HEK293 (cell line): ENCODE measurements at regions not wholly inside any gene's neighbourhood (a gene's known extent, or its start where the extent isn't known, plus 50 kb on each side); places are given as distances from the start of the nearest gene placed in this dataset.

Experiments used
- CTCF ChIA-PET: fragments of 350-600 bp; formaldehyde crosslinking; extraction: SDS; loops from one replicate; lab custom pipeline; 2021; ENCODE audit warnings: antibody characterized with exemption; lab: Yijun Ruan, JAX
- POLR2A ChIA-PET: fragments of 300-600 bp; formaldehyde crosslinking; extraction: SDS; loops from one replicate; lab custom pipeline; 2020; ENCODE audit warnings: antibody characterized with exemption, inconsistent platforms; lab: Yijun Ruan, JAX
- H3K27ac ChIP-seq: fragments of 200-500 bp; sonication (Bioruptor generic); 2 replicates; pipeline ENCODE4 v1.5.1; 2014; ENCODE audit warnings: low read depth, low read length, control low read depth, inconsistent platforms; ENCODE audit errors: extremely low read depth
- H3K36me3 ChIP-seq, 2 experiments: fragments of 200-500 bp in 1 of 2; sonication (Bioruptor generic) in 1 of 2; 1 replicate in 1 of 2; 2 replicates in 1 of 2; pipeline ENCODE4 v1.5.1; 2014 to 2017; ENCODE audit warnings: inconsistent platforms in 2 of 2, low read length in 2 of 2; ENCODE audit not compliant: control insufficient read depth in 2 of 2, insufficient read depth in 1 of 2
- H3K4me1 ChIP-seq: fragments of 200-500 bp; sonication (Bioruptor generic); 2 replicates; pipeline ENCODE4 v1.5.1; 2014; ENCODE audit warnings: mild to moderate bottlenecking, low read length, inconsistent platforms; ENCODE audit not compliant: control insufficient read depth, insufficient read depth
- H3K4me3 ChIP-seq: 2 replicates; pipeline ENCODE4 v1.5.1; 2011; ENCODE audit warnings: low read depth, mild to moderate bottlenecking, control low read depth, low read length, moderate library complexity
- H3K9me3 ChIP-seq: fragments of 200-500 bp; sonication (Bioruptor generic); 2 replicates; pipeline ENCODE4 v1.5.1; 2014; ENCODE audit warnings: low read depth, low read length, inconsistent platforms; ENCODE audit not compliant: control insufficient read depth, insufficient read depth
- ATF2 ChIP-seq: fragments of 450-650 bp; formaldehyde crosslinking; IDR thresholded peaks from 2 replicates; pipeline ENCODE4 v1.5.1; 2016; ENCODE audit warnings: missing biosample characterization, missing genetic modification characterization, low read depth
- BCL11B ChIP-seq: fragments of 450-650 bp; formaldehyde crosslinking; IDR thresholded peaks from 2 replicates; pipeline ENCODE4 v1.5.1; 2016; ENCODE audit warnings: low read depth, missing biosample characterization, missing genetic modification characterization
- KLF9 ChIP-seq: fragments of 450-650 bp; formaldehyde crosslinking; IDR thresholded peaks from 2 replicates; pipeline ENCODE4 v1.5.1; 2016; ENCODE audit warnings: missing biosample characterization, missing genetic modification characterization, low read depth
- MEIS1 ChIP-seq: sonication (generic); formaldehyde crosslinking; IDR thresholded peaks from 2 replicates; pipeline ENCODE4 v1.8.1; 2022; ENCODE audit warnings: missing genetic modification reagents, mild to moderate bottlenecking, borderline replicate concordance
- PRDM10 ChIP-seq: fragments of 450-650 bp; formaldehyde crosslinking; IDR thresholded peaks from 2 replicates; pipeline ENCODE4 v1.5.1; 2016; ENCODE audit warnings: missing biosample characterization, missing genetic modification characterization
- SP2 ChIP-seq: fragments of 450-650 bp; formaldehyde crosslinking; IDR thresholded peaks from 2 replicates; pipeline ENCODE4 v1.5.1; 2016; ENCODE audit warnings: missing biosample characterization, missing genetic modification characterization
- YY2 ChIP-seq: fragments of 450-650 bp; formaldehyde crosslinking; IDR thresholded peaks from 2 replicates; pipeline ENCODE4 v1.5.1; 2016; ENCODE audit warnings: missing biosample characterization, missing genetic modification characterization
- ZBTB21 ChIP-seq: fragments of 450-650 bp; formaldehyde crosslinking; IDR thresholded peaks from 2 replicates; pipeline ENCODE4 v1.5.1; 2017; ENCODE audit warnings: missing biosample characterization, missing genetic modification characterization
- ZBTB7A ChIP-seq: fragments of 450-650 bp; formaldehyde crosslinking; IDR thresholded peaks from 2 replicates; pipeline ENCODE4 v1.5.1; 2016; ENCODE audit warnings: low read depth, missing biosample characterization, missing genetic modification characterization
- ZNF157 ChIP-seq: fragments of 450-650 bp; formaldehyde crosslinking; IDR thresholded peaks from 2 replicates; pipeline ENCODE4 v1.5.1; 2016; ENCODE audit warnings: missing biosample characterization, missing genetic modification characterization
- ZNF311 ChIP-seq: fragments of 450-650 bp; formaldehyde crosslinking; IDR thresholded peaks from 2 replicates; pipeline ENCODE4 v1.5.1; 2017; ENCODE audit warnings: missing biosample characterization, missing genetic modification characterization, borderline replicate concordance
- ZNF404 ChIP-seq: fragments of 450-650 bp; formaldehyde crosslinking; IDR thresholded peaks from 2 replicates; pipeline ENCODE4 v1.5.1; 2017; ENCODE audit warnings: missing biosample characterization, missing genetic modification characterization
- ZNF544 ChIP-seq: fragments of 450-650 bp; formaldehyde crosslinking; IDR thresholded peaks from 2 replicates; pipeline ENCODE4 v1.5.0; 2017; ENCODE audit warnings: missing biosample characterization, missing genetic modification characterization
- ZNF555 ChIP-seq: fragments of 450-650 bp; formaldehyde crosslinking; conservative IDR thresholded peaks from 2 replicates; pipeline ENCODE4 v1.5.1; 2017; ENCODE audit warnings: missing biosample characterization, mild to moderate bottlenecking, missing genetic modification characterization, inconsistent platforms
- ZNF560 ChIP-seq: fragments of 450-650 bp; formaldehyde crosslinking; IDR thresholded peaks from 2 replicates; pipeline ENCODE4 v1.5.1; 2017; ENCODE audit warnings: missing biosample characterization, missing genetic modification characterization, borderline replicate concordance
- ZNF596 ChIP-seq: fragments of 450-650 bp; IDR thresholded peaks from 2 replicates; pipeline ENCODE4 v1.5.0; 2018; ENCODE audit warnings: missing biosample characterization, mild to moderate bottlenecking, missing genetic modification characterization, moderate library complexity
- ZNF704 ChIP-seq: fragments of 450-650 bp; formaldehyde crosslinking; IDR thresholded peaks from 2 replicates; pipeline ENCODE4 v1.5.1; 2016; ENCODE audit warnings: missing biosample characterization, missing genetic modification characterization

GRCh38 chr15:45855210-45855906, 220.5 kb downstream of the SQOR start:
- no peaks in the 10 kb centered on the region for H3K4me1 ChIP-seq
- ChIA-PET POLR2A (no interaction called here), CTCF (no interaction called here)
- no peak overlapping the region for H3K4me3 ChIP-seq
- H3K9me3 ChIP-seq = no peaks in the 10 kb centered on the region
- H3K36me3 ChIP-seq = no peaks in the 10 kb centered on the region
- H3K27ac ChIP-seq = no peak overlapping the region
- TF ChIP-seq ZNF596 (tag by site-specific recombination) = no peak

GRCh38 chr15:45855907-45856579, 221.2 kb downstream of the SQOR start:
- Histone ChIP-seq H3K4me3 (no peak overlapping the region), H3K27ac (no peak overlapping the region)
- CTCF ChIA-PET = no interaction called here

More at GRCh38 chr15:45855907-45856579, 221.2 kb downstream of the SQOR start:
- H3K36me3 ChIP-seq = no peaks in the 10 kb centered on the region
- TF ChIP-seq ZNF404 (tag by site-specific recombination) (no peak), BCL11B (tag by site-specific recombination) (no peak), PRDM10 (tag by site-specific recombination) (no peak), ZBTB21 (tag by site-specific recombination) (no peak), SP2 (tag by site-specific recombination) (no peak), ZNF311 (tag by site-specific recombination) (no peak), ZNF555 (tag by site-specific recombination) (no peak), YY2 (tag by site-specific recombination) (no peak), ZNF157 (tag by site-specific recombination) (no peak), ZNF704 (tag by site-specific recombination) (no peak), ZNF544 (no peak), KLF9 (tag by site-specific recombination) (no peak), ZBTB7A (tag by site-specific recombination) (no peak), MEIS1 (CRISPR knock-in tag) (no peak), ATF2 (tag by site-specific recombination) (no peak), ZNF560 (tag by site-specific recombination) (no peak)
- no peaks in the 10 kb centered on the region for H3K4me1 ChIP-seq
- no peaks in the 10 kb centered on the region for H3K9me3 ChIP-seq
- POLR2A ChIA-PET = no interaction called here
